Endothelial cell (in vitro differentiated cells): ENCODE measurements at regions not wholly inside any gene's neighbourhood (a gene's known extent, or its start where the extent isn't known, plus 50 kb on each side); places are given as distances from the start of the nearest gene placed in this dataset.

Experiments
- DNase-seq: peaks from one replicate; pipeline ENCODE4 v3.0.0; 2021; ENCODE audit warnings: low spot score
- H3K27ac Mint-ChIP-seq: one replicate; pipeline ENCODE4 v1.8.0; 2021; ENCODE audit warnings: mixed read lengths, inconsistent platforms; ENCODE audit not compliant: unreplicated experiment
- H3K27me3 Mint-ChIP-seq: one replicate; pipeline ENCODE4 v1.8.0; 2021; ENCODE audit warnings: mild to moderate bottlenecking, moderate library complexity, mixed read lengths, inconsistent platforms; ENCODE audit not compliant: unreplicated experiment
- H3K36me3 Mint-ChIP-seq: one replicate; pipeline ENCODE4 v1.8.0; 2021; ENCODE audit warnings: mild to moderate bottlenecking, low read depth, mixed read lengths, inconsistent platforms; ENCODE audit not compliant: unreplicated experiment
- H3K4me1 Mint-ChIP-seq: one replicate; pipeline ENCODE4 v1.8.0; 2021; ENCODE audit warnings: mild to moderate bottlenecking, mixed read lengths, inconsistent platforms; ENCODE audit not compliant: unreplicated experiment
- H3K4me3 Mint-ChIP-seq: one replicate; pipeline ENCODE4 v1.8.0; 2021; ENCODE audit warnings: mild to moderate bottlenecking, mixed read lengths, inconsistent platforms; ENCODE audit not compliant: unreplicated experiment
- H3K9me3 Mint-ChIP-seq: one replicate; pipeline ENCODE4 v1.8.0; 2021; ENCODE audit warnings: mixed read lengths, inconsistent platforms; ENCODE audit not compliant: unreplicated experiment
- CTCF ChIP-seq: fragments of 200-600 bp; sonication (generic); IDR thresholded peaks from one replicate; pipeline ENCODE4 v1.5.0; 2021; ENCODE audit warnings: antibody characterized with exemption; ENCODE audit not compliant: unreplicated experiment

GRCh38 chr1:209304166-209304565, 279.3 kb upstream of the CAMK1G start:
- no peak for TF ChIP-seq CTCF
- Mint-ChIP-seq H3K9me3 (no peaks in the 10 kb centered on the region), H3K4me1 (no peaks in the 10 kb centered on the region), H3K27me3 (peaks cover 1% of the 10 kb centered on the region), H3K4me3 (no peak overlapping the region), H3K36me3 (no peaks in the 10 kb centered on the region), H3K27ac (no peak overlapping the region)
- no peak for DNase-seq

GRCh38 chr1:209305221-209305954, 278.1 kb upstream of the CAMK1G start:
- no peak overlapping the region for H3K4me3 Mint-ChIP-seq
- no peaks in the 10 kb centered on the region for H3K4me1 Mint-ChIP-seq
- H3K27me3 Mint-ChIP-seq = peaks cover 2% of the 10 kb centered on the region
- no peaks in the 10 kb centered on the region for H3K9me3 Mint-ChIP-seq
- no peak overlapping the region for H3K27ac Mint-ChIP-seq
- TF ChIP-seq CTCF = no peak
- no peaks in the 10 kb centered on the region for H3K36me3 Mint-ChIP-seq
- no peak for DNase-seq

GRCh38 chr1:209307846-209308245, 275.7 kb upstream of the CAMK1G start:
- no peak for DNase-seq
- Mint-ChIP-seq H3K36me3 (no peaks in the 10 kb centered on the region), H3K27ac (no peak overlapping the region), H3K27me3 (peaks cover 2% of the 10 kb centered on the region), H3K4me3 (no peak overlapping the region), H3K9me3 (no peaks in the 10 kb centered on the region), H3K4me1 (no peaks in the 10 kb centered on the region)
- no peak for TF ChIP-seq CTCF

GRCh38 chr1:209309198-209309597, 274.3 kb upstream of the CAMK1G start:
- no peak overlapping the region for H3K27ac Mint-ChIP-seq
- no peak for DNase-seq
- H3K4me3 Mint-ChIP-seq = no peak overlapping the region
- H3K36me3 Mint-ChIP-seq = no peaks in the 10 kb centered on the region
- no peak for TF ChIP-seq CTCF
- H3K27me3 Mint-ChIP-seq = peaks cover 4% of the 10 kb centered on the region
- no peaks in the 10 kb centered on the region for H3K9me3 Mint-ChIP-seq
- H3K4me1 Mint-ChIP-seq = no peaks in the 10 kb centered on the region

GRCh38 chr1:209311770-209312169, 271.7 kb upstream of the CAMK1G start:
- H3K4me3 Mint-ChIP-seq = no peak overlapping the region
- no peak overlapping the region for H3K27ac Mint-ChIP-seq
- no peak for TF ChIP-seq CTCF
- H3K36me3 Mint-ChIP-seq = no peaks in the 10 kb centered on the region
- H3K4me1 Mint-ChIP-seq = no peaks in the 10 kb centered on the region
- no peaks in the 10 kb centered on the region for H3K9me3 Mint-ChIP-seq
- DNase-seq = no peak
- peaks cover 4% of the 10 kb centered on the region for H3K27me3 Mint-ChIP-seq
